Prostate gland (tissue), 2 donors: ENCODE measurements at regions not wholly inside any gene's neighbourhood (a gene's known extent, or its start where the extent isn't known, plus 50 kb on each side); places are given as distances from the start of the nearest gene placed in this dataset.

ENCODE experiments used
- DNase-seq: peaks from one replicate; pipeline ENCODE4 v3.0.0-alpha.2; 2019; ENCODE audit warnings: low spot score
- H3K27ac ChIP-seq, 2 donors: fragments of 200-600 bp; sonication (generic); 2 replicates each; pipeline ENCODE4 v1.5.1; 2017 to 2019
- H3K27me3 ChIP-seq: fragments of 200-600 bp; sonication (generic); replicated peaks from 2 replicates; pipeline ENCODE4 v1.5.1; 2019; ENCODE audit not compliant: insufficient read depth
- H3K36me3 ChIP-seq, 2 donors: fragments of 200-600 bp; sonication (generic); 1 replicate in 1 of 2; 2 replicates in 1 of 2; pipeline versions ENCODE4 v1.5.1 to v1.8.1; 2017 to 2019
- H3K4me1 ChIP-seq: fragments of 200-600 bp; sonication (generic); replicated peaks from 2 replicates; pipeline ENCODE4 v1.5.1; 2019
- H3K4me3 ChIP-seq, 2 donors: fragments of 200-600 bp; sonication (generic); 2 replicates each; pipeline ENCODE4 v1.5.1; 2017 to 2019
- H3K9me3 ChIP-seq: fragments of 200-600 bp; sonication (generic); 2 replicates; pipeline ENCODE4 v1.5.1; 2017
- POLR2A ChIP-seq: fragments of 450-650 bp; IDR thresholded peaks from one replicate; pipeline ENCODE4 v1.6.1; 2016; ENCODE audit warnings: antibody characterized with exemption, mild to moderate bottlenecking
- POLR2AphosphoS5 ChIP-seq: sonication (generic); formaldehyde crosslinking; IDR thresholded peaks from one replicate; pipeline ENCODE4 v1.6.1; 2017; ENCODE audit warnings: antibody characterized with exemption
- WGBS: methylation state at CpG from one replicate; pipeline ENCODE4 v1.1.5; 2018; 5-methylcytosine and 5-hydroxymethylcytosine counted together
- intact Hi-C: fragments of 100-400 bp; cut with DNase I; formaldehyde crosslinking; loops from one replicate; pipeline ENCODE4 v1.14.2; 2022
- TF ChIP-seq, protein P1 (sequence below), 4 experiments: fragments of 200-600 bp in 2 of 4; fragments of 450-650 bp in 2 of 4; sonication (generic) in 2 of 4; IDR thresholded peaks; 1 replicate in 3 of 4; 2 replicates in 1 of 4; pipeline ENCODE4 v1.5.1; 2016 to 2019; ENCODE audit warnings: antibody characterized with exemption in 4 of 4, mild to moderate bottlenecking in 2 of 4, moderate library complexity in 2 of 4

- Histone ChIP-seq H3K9me3 (no peaks in the 10 kb centered on the region), H3K4me1 (no peaks in the 10 kb centered on the region), H3K27me3 (no peaks in the 10 kb centered on the region), H3K27ac (no peak overlapping the region), H3K4me3 (no peak overlapping the region), H3K36me3 (no peaks in the 10 kb centered on the region)
- intact Hi-C loops = no loop called here
- no peak for DNase-seq
- TF ChIP-seq POLR2AphosphoS5 = no peak
- TF ChIP-seq POLR2A = no peak
- TF ChIP-seq, protein P1, sequence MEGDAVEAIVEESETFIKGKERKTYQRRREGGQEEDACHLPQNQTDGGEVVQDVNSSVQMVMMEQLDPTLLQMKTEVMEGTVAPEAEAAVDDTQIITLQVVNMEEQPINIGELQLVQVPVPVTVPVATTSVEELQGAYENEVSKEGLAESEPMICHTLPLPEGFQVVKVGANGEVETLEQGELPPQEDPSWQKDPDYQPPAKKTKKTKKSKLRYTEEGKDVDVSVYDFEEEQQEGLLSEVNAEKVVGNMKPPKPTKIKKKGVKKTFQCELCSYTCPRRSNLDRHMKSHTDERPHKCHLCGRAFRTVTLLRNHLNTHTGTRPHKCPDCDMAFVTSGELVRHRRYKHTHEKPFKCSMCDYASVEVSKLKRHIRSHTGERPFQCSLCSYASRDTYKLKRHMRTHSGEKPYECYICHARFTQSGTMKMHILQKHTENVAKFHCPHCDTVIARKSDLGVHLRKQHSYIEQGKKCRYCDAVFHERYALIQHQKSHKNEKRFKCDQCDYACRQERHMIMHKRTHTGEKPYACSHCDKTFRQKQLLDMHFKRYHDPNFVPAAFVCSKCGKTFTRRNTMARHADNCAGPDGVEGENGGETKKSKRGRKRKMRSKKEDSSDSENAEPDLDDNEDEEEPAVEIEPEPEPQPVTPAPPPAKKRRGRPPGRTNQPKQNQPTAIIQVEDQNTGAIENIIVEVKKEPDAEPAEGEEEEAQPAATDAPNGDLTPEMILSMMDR (IDR thresholded peaks at IDR 0.05) = no peak
- WGBS = 93% methylated on average over 5 of the region's 5 CpGs
Observed at GRCh38 chr15:62240121-62241096, 75.3 kb upstream of the C2CD4B start.

- Histone ChIP-seq H3K36me3 (no peaks in the 10 kb centered on the region), H3K4me3 (no peak overlapping the region), H3K4me1 (no peaks in the 10 kb centered on the region), H3K27ac (no peak overlapping the region), H3K9me3 (no peaks in the 10 kb centered on the region), H3K27me3 (no peaks in the 10 kb centered on the region)
- WGBS = 73% methylated on average over 5 of the region's 5 CpGs
- TF ChIP-seq, protein P1 (IDR thresholded peaks at IDR 0.05) = no peak
- TF ChIP-seq POLR2AphosphoS5 (no peak), POLR2A (no peak)
- DNase-seq = no peak
- intact Hi-C loops = no loop called here
Observed at GRCh38 chr15:62241135-62241770, 76.2 kb upstream of the C2CD4B start.

DNA sequence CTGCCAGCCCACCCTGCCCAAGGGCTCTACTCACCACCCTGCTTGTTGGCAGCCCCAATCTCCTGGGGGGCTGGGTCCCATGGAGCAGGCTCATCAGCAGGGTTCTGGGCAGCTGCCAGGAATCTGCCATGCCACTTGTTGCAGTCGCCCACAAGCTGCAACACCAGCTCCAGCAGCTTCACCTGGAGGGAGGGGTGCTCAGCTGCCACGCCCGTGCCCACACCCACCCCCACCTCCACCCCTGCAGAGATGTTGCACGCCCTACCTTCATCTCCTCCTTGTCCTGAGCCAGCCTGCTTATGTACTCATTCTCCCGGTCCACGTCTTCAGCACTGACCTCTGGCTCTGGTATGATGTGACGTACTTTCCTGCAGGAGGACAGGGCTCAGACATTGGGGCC, 77.9 kb upstream of the C2CD4B start:
- TF ChIP-seq, protein P1 (IDR thresholded peaks at IDR 0.05) = no peak
- no peak for TF ChIP-seq POLR2A
- TF ChIP-seq POLR2AphosphoS5 = no peak
- WGBS = 68% methylated on average over 7 of the region's 7 CpGs
- Histone ChIP-seq H3K9me3 (no peaks in the 10 kb centered on the region), H3K27ac (no peak overlapping the region), H3K4me3 (no peak overlapping the region), H3K27me3 (no peaks in the 10 kb centered on the region), H3K4me1 (no peaks in the 10 kb centered on the region), H3K36me3 (no peaks in the 10 kb centered on the region)
- no peak for DNase-seq
- intact Hi-C loops = no loop called here

GRCh38 chr15:62244762-62245161, 79.7 kb upstream of the C2CD4B start:
- 89% methylated on average over 6 of the region's 6 CpGs for WGBS
- no peaks in the 10 kb centered on the region for H3K27me3 ChIP-seq
- no peak overlapping the region for H3K4me3 ChIP-seq
- intact Hi-C loops = no loop called here
- H3K27ac ChIP-seq = no peak overlapping the region
- TF ChIP-seq POLR2A (no peak), POLR2AphosphoS5 (no peak)
- TF ChIP-seq, protein P1 (IDR thresholded peaks at IDR 0.05) = no peak
- no peaks in the 10 kb centered on the region for H3K9me3 ChIP-seq
- H3K36me3 ChIP-seq = no peaks in the 10 kb centered on the region
- no peaks in the 10 kb centered on the region for H3K4me1 ChIP-seq
- no peak for DNase-seq
